ENCODE measurements at regions not wholly inside any gene's neighbourhood (a gene's known extent, or its start where the extent isn't known, plus 50 kb on each side); places are given as distances from the start of the nearest gene placed in this dataset.

DNA sequence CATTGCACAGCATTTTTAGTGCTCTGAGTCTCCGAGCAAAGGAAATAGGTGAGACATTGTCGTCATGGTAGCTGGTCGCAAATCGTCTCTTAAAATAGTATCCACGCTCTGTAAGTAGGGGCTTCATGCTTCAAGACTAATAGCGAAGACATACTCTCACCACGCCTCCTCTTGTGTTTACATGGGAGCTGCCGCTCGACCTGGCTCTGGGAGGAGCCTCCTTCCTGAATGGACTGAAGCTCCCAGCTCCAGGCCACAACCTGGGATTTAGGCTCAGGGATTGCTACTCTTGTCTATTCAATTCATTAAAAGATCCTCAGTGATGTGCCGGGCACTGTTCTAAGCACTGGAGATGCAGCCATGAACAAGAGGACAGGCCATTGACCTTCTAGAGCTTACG lies 196.1 kb upstream of the GALNT17 start:
- no peaks in the 10 kb centered on the region for H3K79me2 ChIP-seq (ENCODE audit: low read length)
- H3K9me3 ChIP-seq (replicated peaks; ENCODE audit: insufficient read depth, low read length): no peaks in the 10 kb centered on the region
- H2AFZ ChIP-seq (ENCODE audit: low read length): no peak overlapping the region
- H3K27me3 ChIP-seq (replicated peaks; ENCODE audit: insufficient read depth, low read length): no peaks in the 10 kb centered on the region
- H4K20me1 ChIP-seq (ENCODE audit: insufficient read depth, low read length): no peaks in the 10 kb centered on the region
- no peaks in the 10 kb centered on the region for H3K4me1 ChIP-seq (ENCODE audit: low read length)
- TF ChIP-seq EZH2phosphoT487 (IDR thresholded peaks at IDR 0.05; ENCODE audit: low read length): no peak
- no peak for TF ChIP-seq EZH2 (optimal IDR thresholded peaks at IDR 0.05; ENCODE audit: low read depth, low read length)
- TF ChIP-seq, protein P1, sequence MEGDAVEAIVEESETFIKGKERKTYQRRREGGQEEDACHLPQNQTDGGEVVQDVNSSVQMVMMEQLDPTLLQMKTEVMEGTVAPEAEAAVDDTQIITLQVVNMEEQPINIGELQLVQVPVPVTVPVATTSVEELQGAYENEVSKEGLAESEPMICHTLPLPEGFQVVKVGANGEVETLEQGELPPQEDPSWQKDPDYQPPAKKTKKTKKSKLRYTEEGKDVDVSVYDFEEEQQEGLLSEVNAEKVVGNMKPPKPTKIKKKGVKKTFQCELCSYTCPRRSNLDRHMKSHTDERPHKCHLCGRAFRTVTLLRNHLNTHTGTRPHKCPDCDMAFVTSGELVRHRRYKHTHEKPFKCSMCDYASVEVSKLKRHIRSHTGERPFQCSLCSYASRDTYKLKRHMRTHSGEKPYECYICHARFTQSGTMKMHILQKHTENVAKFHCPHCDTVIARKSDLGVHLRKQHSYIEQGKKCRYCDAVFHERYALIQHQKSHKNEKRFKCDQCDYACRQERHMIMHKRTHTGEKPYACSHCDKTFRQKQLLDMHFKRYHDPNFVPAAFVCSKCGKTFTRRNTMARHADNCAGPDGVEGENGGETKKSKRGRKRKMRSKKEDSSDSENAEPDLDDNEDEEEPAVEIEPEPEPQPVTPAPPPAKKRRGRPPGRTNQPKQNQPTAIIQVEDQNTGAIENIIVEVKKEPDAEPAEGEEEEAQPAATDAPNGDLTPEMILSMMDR (IDR thresholded peaks at IDR 0.05; ENCODE audit: low read length): no peak
- no peak overlapping the region for H3K27ac ChIP-seq (ENCODE audit: low read length)
- no peak overlapping the region for H3K4me2 ChIP-seq (ENCODE audit: low read depth, low read length)
- H3K4me3 ChIP-seq (ENCODE audit: low read length): no peak overlapping the region
- no peaks in the 10 kb centered on the region for H3K9me2 ChIP-seq (replicated peaks; ENCODE audit: insufficient read depth, low read length)
- no peaks in the 10 kb centered on the region for H3K36me3 ChIP-seq (replicated peaks; ENCODE audit: insufficient read depth, low read length)
- no peaks in the 10 kb centered on the region for H3F3A ChIP-seq (ENCODE audit: insufficient read depth, low read length)
- no peak overlapping the region for H3K9ac ChIP-seq (ENCODE audit: low read length)
- DNase-seq: no peak

DNA sequence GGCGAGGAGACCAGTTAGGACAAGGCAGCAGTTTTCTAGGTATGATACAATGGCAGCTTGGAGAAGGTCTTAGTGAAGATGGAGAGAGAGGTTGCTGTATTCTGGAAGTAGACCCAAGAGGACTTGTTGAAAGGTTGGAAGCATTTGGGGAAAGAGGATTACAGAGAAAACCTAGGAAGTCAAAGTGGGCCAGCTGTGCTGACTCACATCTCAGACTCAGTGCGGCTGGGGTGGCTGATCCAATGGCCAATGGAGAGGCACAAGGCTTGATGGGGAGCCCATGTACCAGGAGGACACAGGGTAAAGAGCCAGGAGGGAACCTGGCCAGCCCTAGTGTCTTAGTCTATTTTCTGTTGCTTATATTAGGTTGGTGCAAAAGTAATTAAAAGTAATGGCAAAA lies 194.5 kb upstream of the GALNT17 start:
- no peak overlapping the region for H3K4me2 ChIP-seq (ENCODE audit: low read depth, low read length)
- H3F3A ChIP-seq (ENCODE audit: insufficient read depth, low read length): no peaks in the 10 kb centered on the region
- no peaks in the 10 kb centered on the region for H3K9me2 ChIP-seq (replicated peaks; ENCODE audit: insufficient read depth, low read length)
- no peak overlapping the region for H3K27ac ChIP-seq (ENCODE audit: low read length)
- no peaks in the 10 kb centered on the region for H3K9me3 ChIP-seq (replicated peaks; ENCODE audit: insufficient read depth, low read length)
- H2AFZ ChIP-seq (ENCODE audit: low read length): no peak overlapping the region
- no peaks in the 10 kb centered on the region for H3K27me3 ChIP-seq (replicated peaks; ENCODE audit: insufficient read depth, low read length)
- no peak overlapping the region for H3K9ac ChIP-seq (ENCODE audit: low read length)
- no peak for DNase-seq
- TF ChIP-seq, protein P1 (IDR thresholded peaks at IDR 0.05; ENCODE audit: low read length): no peak
- TF ChIP-seq EZH2 (optimal IDR thresholded peaks at IDR 0.05; ENCODE audit: low read depth, low read length) (no peak), EZH2phosphoT487 (IDR thresholded peaks at IDR 0.05; ENCODE audit: low read length) (no peak)
- H3K4me1 ChIP-seq (ENCODE audit: low read length): no peaks in the 10 kb centered on the region
- H3K4me3 ChIP-seq (ENCODE audit: low read length): no peak overlapping the region
- no peaks in the 10 kb centered on the region for H3K36me3 ChIP-seq (replicated peaks; ENCODE audit: insufficient read depth, low read length)
- no peaks in the 10 kb centered on the region for H3K79me2 ChIP-seq (ENCODE audit: low read length)
- H4K20me1 ChIP-seq (ENCODE audit: insufficient read depth, low read length): no peaks in the 10 kb centered on the region

DNA sequence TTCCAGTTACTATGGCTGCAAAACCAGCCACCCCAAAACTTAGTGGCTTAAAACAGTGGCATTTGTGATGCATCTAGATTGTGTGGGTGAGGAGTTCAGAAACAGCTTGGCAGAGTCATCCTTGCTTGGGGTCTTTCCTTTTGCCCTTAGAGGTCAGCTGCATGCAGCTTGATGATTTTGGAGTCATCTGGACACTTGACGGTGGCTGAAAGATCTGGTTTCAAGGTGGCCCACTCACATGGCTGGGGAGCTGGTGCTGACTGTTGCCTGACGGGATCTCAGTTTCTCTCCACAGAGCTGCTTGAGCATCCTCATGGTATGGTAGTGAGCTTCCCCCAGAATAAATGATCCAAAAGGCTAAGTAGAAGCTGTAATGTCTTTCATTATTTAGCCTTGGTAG lies 191.3 kb upstream of the GALNT17 start:
- TF ChIP-seq, protein P1 (IDR thresholded peaks at IDR 0.05; ENCODE audit: low read length): no peak
- TF ChIP-seq EZH2phosphoT487 (IDR thresholded peaks at IDR 0.05; ENCODE audit: low read length) (no peak), EZH2 (optimal IDR thresholded peaks at IDR 0.05; ENCODE audit: low read depth, low read length) (no peak)
- DNase-seq: no peak
- no peak overlapping the region for H2AFZ ChIP-seq (ENCODE audit: low read length)

More for the DNA sequence above, 191.3 kb upstream of the GALNT17 start:
- no peak overlapping the region for H3K4me3 ChIP-seq (ENCODE audit: low read length)
- H3K9me2 ChIP-seq (replicated peaks; ENCODE audit: insufficient read depth, low read length): no peaks in the 10 kb centered on the region
- no peak overlapping the region for H3K4me2 ChIP-seq (ENCODE audit: low read depth, low read length)
- no peak overlapping the region for H3K27ac ChIP-seq (ENCODE audit: low read length)
- H3F3A ChIP-seq (ENCODE audit: insufficient read depth, low read length): no peaks in the 10 kb centered on the region
- H4K20me1 ChIP-seq (ENCODE audit: insufficient read depth, low read length): no peaks in the 10 kb centered on the region
- no peaks in the 10 kb centered on the region for H3K79me2 ChIP-seq (ENCODE audit: low read length)
- no peaks in the 10 kb centered on the region for H3K27me3 ChIP-seq (replicated peaks; ENCODE audit: insufficient read depth, low read length)
- H3K9ac ChIP-seq (ENCODE audit: low read length): no peak overlapping the region
- H3K4me1 ChIP-seq (ENCODE audit: low read length): no peaks in the 10 kb centered on the region
- no peaks in the 10 kb centered on the region for H3K9me3 ChIP-seq (replicated peaks; ENCODE audit: insufficient read depth, low read length)
- H3K36me3 ChIP-seq (replicated peaks; ENCODE audit: insufficient read depth, low read length): no peaks in the 10 kb centered on the region

Data from MM.1S (cell line).